ENCODE measurements at regions not wholly inside any gene's neighbourhood (a gene's known extent, or its start where the extent isn't known, plus 50 kb on each side); places are given as distances from the start of the nearest gene placed in this dataset.

GRCh38 chr5:1706428-1706827 is 93.2 kb downstream of the MRPL36 start:
- TF ChIP-seq, protein P1, sequence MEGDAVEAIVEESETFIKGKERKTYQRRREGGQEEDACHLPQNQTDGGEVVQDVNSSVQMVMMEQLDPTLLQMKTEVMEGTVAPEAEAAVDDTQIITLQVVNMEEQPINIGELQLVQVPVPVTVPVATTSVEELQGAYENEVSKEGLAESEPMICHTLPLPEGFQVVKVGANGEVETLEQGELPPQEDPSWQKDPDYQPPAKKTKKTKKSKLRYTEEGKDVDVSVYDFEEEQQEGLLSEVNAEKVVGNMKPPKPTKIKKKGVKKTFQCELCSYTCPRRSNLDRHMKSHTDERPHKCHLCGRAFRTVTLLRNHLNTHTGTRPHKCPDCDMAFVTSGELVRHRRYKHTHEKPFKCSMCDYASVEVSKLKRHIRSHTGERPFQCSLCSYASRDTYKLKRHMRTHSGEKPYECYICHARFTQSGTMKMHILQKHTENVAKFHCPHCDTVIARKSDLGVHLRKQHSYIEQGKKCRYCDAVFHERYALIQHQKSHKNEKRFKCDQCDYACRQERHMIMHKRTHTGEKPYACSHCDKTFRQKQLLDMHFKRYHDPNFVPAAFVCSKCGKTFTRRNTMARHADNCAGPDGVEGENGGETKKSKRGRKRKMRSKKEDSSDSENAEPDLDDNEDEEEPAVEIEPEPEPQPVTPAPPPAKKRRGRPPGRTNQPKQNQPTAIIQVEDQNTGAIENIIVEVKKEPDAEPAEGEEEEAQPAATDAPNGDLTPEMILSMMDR (IDR thresholded peaks at IDR 0.05): no peak
- no peak for TF ChIP-seq POLR2A (IDR thresholded peaks at IDR 0.05)

Data from heart left ventricle (tissue), 13 donors.